ENCODE measurements at regions not wholly inside any gene's neighbourhood (a gene's known extent, or its start where the extent isn't known, plus 50 kb on each side); places are given as distances from the start of the nearest gene placed in this dataset.

DNA sequence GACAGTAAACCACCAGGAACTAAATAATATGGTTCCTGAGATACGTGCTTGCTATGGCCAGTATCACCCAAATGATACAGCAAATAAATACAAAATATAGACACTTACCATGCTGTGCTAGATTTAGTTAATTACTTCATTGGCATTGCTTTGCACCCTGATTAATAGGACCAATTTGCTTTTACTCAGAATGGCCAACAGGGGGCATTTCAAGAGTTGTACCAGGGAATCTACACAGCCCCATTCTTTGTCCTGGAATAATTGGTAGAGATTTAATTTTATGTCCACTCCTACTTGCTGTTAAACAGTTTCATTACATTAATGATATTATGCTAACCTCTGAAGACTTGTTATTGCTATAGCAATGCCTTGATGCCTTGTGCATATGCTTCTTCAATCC is 280.8 kb downstream of the RERGL start:
- no peak for DNase-seq (ENCODE audit: low read depth)

DNA sequence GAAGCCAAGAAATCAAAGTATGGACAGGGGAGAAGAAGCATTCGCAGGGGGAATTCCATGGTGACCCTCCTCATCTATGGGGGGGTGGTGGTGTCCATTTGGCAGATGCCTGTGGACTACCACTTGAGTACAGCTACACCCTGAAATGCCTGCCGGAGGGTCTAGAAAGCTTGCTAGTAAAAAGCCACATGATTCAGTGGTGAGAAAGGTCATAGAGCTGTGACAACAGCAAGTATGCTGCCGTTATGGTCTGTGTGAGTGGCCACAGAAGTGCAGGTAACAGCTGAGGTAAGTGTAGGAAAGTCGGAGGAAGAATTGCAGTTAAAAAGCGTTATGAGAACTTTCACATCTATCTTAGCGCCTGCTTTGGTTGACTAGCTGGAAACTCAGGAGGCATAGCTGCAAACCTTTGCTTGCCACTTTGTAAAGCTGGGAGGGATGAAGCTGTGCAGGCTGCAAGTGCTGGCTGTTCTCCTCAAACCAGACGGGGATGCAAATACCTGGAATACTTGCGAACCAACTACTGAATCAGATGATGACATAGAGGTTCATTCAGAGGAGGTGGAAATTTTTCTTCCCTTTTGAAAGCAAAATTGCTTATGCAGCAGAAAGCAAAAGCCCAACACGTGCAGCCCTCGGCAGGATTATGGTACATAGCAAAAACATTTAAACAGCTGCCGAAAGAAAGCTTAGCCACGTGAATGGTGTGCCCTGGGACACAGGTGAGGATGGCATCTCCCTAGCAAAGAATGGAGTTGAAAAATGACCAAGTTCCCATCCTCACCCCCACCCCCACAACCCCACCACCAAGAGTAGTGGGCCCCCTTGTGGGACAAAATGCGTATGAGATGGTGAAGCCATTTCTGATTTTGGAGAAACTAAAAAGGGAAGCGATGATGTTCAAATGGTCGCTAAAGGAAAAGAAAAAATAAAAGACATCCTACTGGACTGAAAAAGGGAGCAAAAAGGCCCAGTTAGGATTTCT is 287.0 kb downstream of the RERGL start:
- DNase-seq (ENCODE audit: low read depth): no peak

DNA sequence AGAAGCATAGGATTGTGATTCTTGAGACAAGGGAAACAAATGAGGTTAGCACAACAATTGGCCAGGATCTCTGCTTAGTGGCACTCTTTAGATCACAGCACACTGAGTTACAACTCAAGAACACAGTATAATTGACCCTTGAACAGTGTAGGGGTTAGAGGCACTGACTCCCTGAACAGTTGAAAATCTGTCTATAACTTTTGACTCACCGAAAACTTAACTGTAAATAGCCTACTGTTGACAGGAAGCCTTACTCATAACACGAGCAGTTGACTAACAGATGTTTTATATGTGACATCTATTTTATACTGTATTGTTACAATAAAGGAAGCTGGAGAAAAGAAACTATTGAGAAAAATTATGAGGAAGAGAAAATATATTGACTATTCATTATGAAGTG is 296.1 kb downstream of the RERGL start:
- DNase-seq (ENCODE audit: low read depth): no peak

DNA sequence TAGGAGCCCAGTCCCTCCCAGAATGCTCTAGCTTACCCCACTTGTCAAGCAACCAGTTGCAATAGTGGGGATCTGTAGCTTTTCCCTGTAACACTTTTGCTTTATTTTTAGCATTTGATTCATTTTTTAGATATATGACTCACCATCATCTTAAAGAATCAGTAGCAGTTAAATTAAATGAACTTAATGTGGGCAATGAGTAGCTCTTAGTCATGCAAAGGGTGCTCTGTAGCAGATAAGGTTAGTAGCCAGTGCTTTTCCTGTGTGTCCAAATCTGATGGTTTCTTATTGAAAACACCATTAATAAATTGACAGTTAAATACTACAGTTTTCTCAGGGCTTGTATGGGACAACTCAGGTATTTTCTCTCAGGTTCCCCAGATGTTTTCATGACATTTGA is 311.8 kb downstream of the RERGL start:
- no peak for DNase-seq (ENCODE audit: low read depth)

DNA sequence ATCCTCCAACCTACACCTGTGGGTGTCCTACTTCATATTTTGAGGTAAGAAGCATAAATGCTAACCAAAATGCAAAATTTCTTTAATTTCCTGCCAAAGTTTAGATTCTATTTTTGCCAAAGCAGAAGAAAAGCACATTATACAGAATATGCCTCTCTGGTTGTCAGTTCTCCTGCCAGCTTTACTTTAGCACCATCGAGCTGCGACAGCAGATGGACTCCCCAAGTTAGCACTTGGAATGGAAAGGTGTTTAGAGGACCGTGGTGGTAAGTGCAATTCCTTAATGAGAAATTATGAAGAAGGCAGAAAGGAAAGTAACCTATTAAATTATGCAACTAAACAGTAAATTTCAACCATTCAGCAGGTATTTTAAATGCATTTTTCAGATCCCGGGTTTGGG is 326.6 kb downstream of the RERGL start:
- DNase-seq (ENCODE audit: low read depth): no peak

DNA sequence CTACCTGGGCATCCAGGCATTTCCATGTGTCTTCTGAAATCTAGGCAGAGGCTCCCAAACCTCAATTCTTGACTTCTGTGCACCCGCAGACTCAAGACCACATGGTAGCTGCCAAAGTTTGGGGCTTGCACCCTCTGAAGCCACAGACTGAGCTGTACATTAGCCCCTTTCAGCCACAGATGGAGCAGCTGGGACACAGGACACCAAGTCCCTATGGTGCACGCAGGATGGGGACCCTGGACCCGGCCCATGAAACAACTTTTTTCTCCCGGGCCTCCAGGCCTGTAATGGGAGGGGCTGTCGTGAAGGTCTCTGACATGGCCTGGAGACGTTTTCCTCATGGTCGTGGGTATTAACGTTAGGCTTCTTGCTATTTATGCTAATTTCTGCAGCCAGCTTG is 330.0 kb downstream of the RERGL start:
- DNase-seq (ENCODE audit: low read depth): no peak

All from RPMI7951 (cell line).